ENCODE measurements at regions not wholly inside any gene's neighbourhood (a gene's known extent, or its start where the extent isn't known, plus 50 kb on each side); places are given as distances from the start of the nearest gene placed in this dataset.

- no peaks in the 10 kb centered on the region for H3K9me2 ChIP-seq (replicated peaks; ENCODE audit: low read depth, low read length)
- H3K9ac ChIP-seq (ENCODE audit: low read depth, low read length, poor library complexity, severe bottlenecking): no peak overlapping the region
- no peaks in the 10 kb centered on the region for H3K9me3 ChIP-seq (ENCODE audit: insufficient read depth, low read depth, low read length)
- H3K79me2 ChIP-seq (ENCODE audit: insufficient read depth, low read length): no peaks in the 10 kb centered on the region
- no peak overlapping the region for H2AFZ ChIP-seq (ENCODE audit: low read length)
- no peaks in the 10 kb centered on the region for H3F3A ChIP-seq (ENCODE audit: low read depth)
- no peaks in the 10 kb centered on the region for H3K36me3 ChIP-seq (ENCODE audit: insufficient read depth, low read length)
- H4K20me1 ChIP-seq (ENCODE audit: insufficient read depth, low read length, poor library complexity, severe bottlenecking): no peaks in the 10 kb centered on the region
- peaks cover 6% of the 10 kb centered on the region for H3K4me1 ChIP-seq (ENCODE audit: insufficient read depth, low read length, poor library complexity, severe bottlenecking)
- H3K27me3 ChIP-seq (ENCODE audit: insufficient read depth, low read length, poor library complexity, severe bottlenecking): no peaks in the 10 kb centered on the region
- no peak for TF ChIP-seq EZH2phosphoT487 (IDR thresholded peaks at IDR 0.05; ENCODE audit: borderline replicate concordance)
- H3K4me3 ChIP-seq (ENCODE audit: low read length, poor library complexity, severe bottlenecking): no peak overlapping the region
- H3K4me2 ChIP-seq (ENCODE audit: low read depth, low read length, poor library complexity, severe bottlenecking): no peak overlapping the region
Observed at GRCh38 chr14:31937730-31938346, 139.3 kb upstream of the ARHGAP5 start.

- peaks cover 10% of the 10 kb centered on the region for H3K4me1 ChIP-seq (ENCODE audit: insufficient read depth, low read length, poor library complexity, severe bottlenecking)
Observed at GRCh38 chr14:31939934-31940333, 137.2 kb upstream of the ARHGAP5 start.

GRCh38 chr14:31941487-31941886, 135.6 kb upstream of the ARHGAP5 start:
- H3K4me1 ChIP-seq (ENCODE audit: insufficient read depth, low read length, poor library complexity, severe bottlenecking): peaks cover 14% of the 10 kb centered on the region
- H3K4me2 ChIP-seq (ENCODE audit: low read depth, low read length, poor library complexity, severe bottlenecking): no peak overlapping the region
- no peak for TF ChIP-seq EZH2phosphoT487 (IDR thresholded peaks at IDR 0.05; ENCODE audit: borderline replicate concordance)
- no peak for TF ChIP-seq CTCF (conservative IDR thresholded peaks at IDR 0.05; ENCODE audit: low read length)
- H3K9me2 ChIP-seq (replicated peaks; ENCODE audit: low read depth, low read length): no peaks in the 10 kb centered on the region
- H3K9me3 ChIP-seq (ENCODE audit: insufficient read depth, low read depth, low read length): no peaks in the 10 kb centered on the region
- no peak overlapping the region for H3K4me3 ChIP-seq (ENCODE audit: low read length, poor library complexity, severe bottlenecking)
- no peaks in the 10 kb centered on the region for H3K27me3 ChIP-seq (ENCODE audit: insufficient read depth, low read length, poor library complexity, severe bottlenecking)
- H2AFZ ChIP-seq (ENCODE audit: low read length): no peak overlapping the region
- no peaks in the 10 kb centered on the region for H3F3A ChIP-seq (ENCODE audit: low read depth)
- no peaks in the 10 kb centered on the region for H3K36me3 ChIP-seq (ENCODE audit: insufficient read depth, low read length)
- no peaks in the 10 kb centered on the region for H4K20me1 ChIP-seq (ENCODE audit: insufficient read depth, low read length, poor library complexity, severe bottlenecking)
- no peaks in the 10 kb centered on the region for H3K79me2 ChIP-seq (ENCODE audit: insufficient read depth, low read length)
- H3K9ac ChIP-seq (ENCODE audit: low read depth, low read length, poor library complexity, severe bottlenecking): no peak overlapping the region

More at GRCh38 chr14:31939934-31940333, 137.2 kb upstream of the ARHGAP5 start:
- Histone ChIP-seq H3K79me2 (ENCODE audit: insufficient read depth, low read length) (no peaks in the 10 kb centered on the region), H3K36me3 (ENCODE audit: insufficient read depth, low read length) (no peaks in the 10 kb centered on the region), H3K27me3 (ENCODE audit: insufficient read depth, low read length, poor library complexity, severe bottlenecking) (no peaks in the 10 kb centered on the region), H3K9me3 (ENCODE audit: insufficient read depth, low read depth, low read length) (no peaks in the 10 kb centered on the region), H3K4me3 (ENCODE audit: low read length, poor library complexity, severe bottlenecking) (no peak overlapping the region), H3K9me2 (replicated peaks; ENCODE audit: low read depth, low read length) (no peaks in the 10 kb centered on the region), H3K4me2 (ENCODE audit: low read depth, low read length, poor library complexity, severe bottlenecking) (no peak overlapping the region), H3K9ac (ENCODE audit: low read depth, low read length, poor library complexity, severe bottlenecking) (no peak overlapping the region), H4K20me1 (ENCODE audit: insufficient read depth, low read length, poor library complexity, severe bottlenecking) (no peaks in the 10 kb centered on the region), H3F3A (ENCODE audit: low read depth) (no peaks in the 10 kb centered on the region), H2AFZ (ENCODE audit: low read length) (no peak overlapping the region)
- TF ChIP-seq CTCF (conservative IDR thresholded peaks at IDR 0.05; ENCODE audit: low read length) (no peak), EZH2phosphoT487 (IDR thresholded peaks at IDR 0.05; ENCODE audit: borderline replicate concordance) (no peak)
